Upper lobe of left lung (tissue), 4 donors: ENCODE measurements at regions not wholly inside any gene's neighbourhood (a gene's known extent, or its start where the extent isn't known, plus 50 kb on each side); places are given as distances from the start of the nearest gene placed in this dataset.

Experiments
- EP300 ChIP-seq, 4 donors: sonication (generic); formaldehyde crosslinking; IDR thresholded peaks; one replicate each; pipeline ENCODE4 v1.5.1; 2017; ENCODE audit warnings: antibody characterized with exemption in 4 of 4, control low read depth in 2 of 4
- POLR2A ChIP-seq, 4 donors: fragments of 450-650 bp; IDR thresholded peaks; one replicate each; pipeline ENCODE4 v1.5.1; 2016 to 2017; ENCODE audit warnings: antibody characterized with exemption in 4 of 4, mild to moderate bottlenecking in 2 of 4
- POLR2AphosphoS5 ChIP-seq, 2 donors: sonication (generic); formaldehyde crosslinking; IDR thresholded peaks; one replicate each; pipeline ENCODE4 v1.5.1; 2017; ENCODE audit warnings: antibody characterized with exemption in 2 of 2
- TF ChIP-seq, protein P1 (sequence below), 6 experiments: fragments of 450-650 bp in 4 of 6; fragments of 200-600 bp in 2 of 6; sonication (generic) in 2 of 6; IDR thresholded peaks; one replicate each; pipeline ENCODE4 v1.5.1; 2016 to 2019; ENCODE audit warnings: antibody characterized with exemption in 6 of 6

DNA sequence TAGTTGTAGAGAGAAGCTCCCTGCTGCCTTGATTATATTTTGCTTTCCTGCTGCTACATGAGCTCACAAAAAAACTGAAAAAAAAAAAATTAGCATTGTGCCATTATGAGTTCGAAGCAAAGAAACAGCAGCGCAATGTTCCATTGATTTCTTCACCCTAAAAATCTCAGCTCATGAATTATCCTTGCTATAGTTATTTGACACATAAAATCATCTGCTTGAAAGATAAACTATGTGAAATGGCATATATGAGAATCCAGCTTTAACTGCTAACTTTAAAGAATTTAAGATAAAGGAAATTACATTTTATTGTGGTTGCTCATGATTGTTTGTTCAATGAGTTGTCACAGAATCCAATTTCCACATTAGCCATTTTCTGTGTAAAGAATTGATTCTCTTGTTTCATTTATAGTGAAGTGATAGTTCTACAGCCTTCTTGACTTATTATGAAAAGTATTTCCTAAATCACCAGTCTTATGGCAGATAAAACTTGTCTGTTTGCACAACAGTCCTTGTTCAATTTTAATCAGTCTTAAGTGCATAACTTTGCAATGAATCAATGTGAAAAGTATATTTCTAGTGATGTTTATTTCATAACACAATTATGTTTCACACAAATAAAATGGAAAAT, 1275.0 kb upstream of the CDH9 start:
- TF ChIP-seq, protein P1, sequence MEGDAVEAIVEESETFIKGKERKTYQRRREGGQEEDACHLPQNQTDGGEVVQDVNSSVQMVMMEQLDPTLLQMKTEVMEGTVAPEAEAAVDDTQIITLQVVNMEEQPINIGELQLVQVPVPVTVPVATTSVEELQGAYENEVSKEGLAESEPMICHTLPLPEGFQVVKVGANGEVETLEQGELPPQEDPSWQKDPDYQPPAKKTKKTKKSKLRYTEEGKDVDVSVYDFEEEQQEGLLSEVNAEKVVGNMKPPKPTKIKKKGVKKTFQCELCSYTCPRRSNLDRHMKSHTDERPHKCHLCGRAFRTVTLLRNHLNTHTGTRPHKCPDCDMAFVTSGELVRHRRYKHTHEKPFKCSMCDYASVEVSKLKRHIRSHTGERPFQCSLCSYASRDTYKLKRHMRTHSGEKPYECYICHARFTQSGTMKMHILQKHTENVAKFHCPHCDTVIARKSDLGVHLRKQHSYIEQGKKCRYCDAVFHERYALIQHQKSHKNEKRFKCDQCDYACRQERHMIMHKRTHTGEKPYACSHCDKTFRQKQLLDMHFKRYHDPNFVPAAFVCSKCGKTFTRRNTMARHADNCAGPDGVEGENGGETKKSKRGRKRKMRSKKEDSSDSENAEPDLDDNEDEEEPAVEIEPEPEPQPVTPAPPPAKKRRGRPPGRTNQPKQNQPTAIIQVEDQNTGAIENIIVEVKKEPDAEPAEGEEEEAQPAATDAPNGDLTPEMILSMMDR (IDR thresholded peaks at IDR 0.05) = no peak
- TF ChIP-seq EP300 (IDR thresholded peaks at IDR 0.05) (no peak), POLR2AphosphoS5 (IDR thresholded peaks at IDR 0.05) (no peak), POLR2A (IDR thresholded peaks at IDR 0.05) (no peak)
